ENCODE measurements at regions not wholly inside any gene's neighbourhood (a gene's known extent, or its start where the extent isn't known, plus 50 kb on each side); places are given as distances from the start of the nearest gene placed in this dataset.

DNA sequence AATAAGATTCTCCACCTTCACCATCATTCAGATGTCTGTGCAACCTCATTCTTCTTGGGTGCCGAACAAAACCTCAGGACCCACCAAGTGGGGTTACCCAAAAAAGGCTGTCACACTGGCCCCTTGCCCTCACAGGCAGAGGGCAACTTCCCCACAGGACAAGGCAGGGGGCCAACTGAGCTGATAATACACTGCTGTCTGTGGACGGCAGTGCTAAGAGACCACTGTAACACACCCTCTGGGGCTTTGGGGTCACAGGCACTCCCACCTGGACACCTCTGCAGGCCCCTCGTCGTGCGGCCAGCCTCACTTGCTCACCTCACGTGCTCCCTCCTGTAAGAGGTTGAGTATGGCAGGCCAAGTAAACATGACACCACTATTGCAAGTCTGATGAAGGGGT is 515.8 kb upstream of the COX7C start:
- ChIA-PET POLR2A (ENCODE audit: low non-redundant PET) (no interaction called here), CTCF (no interaction called here)
- DNase-seq (ENCODE audit: low spot score), result no peak
- Histone ChIP-seq H3K27ac (ENCODE audit: low read depth, low read length, poor library complexity, severe bottlenecking) (no peak overlapping the region), H3K27me3 (replicated peaks; ENCODE audit: insufficient read depth, low read depth, low read length, poor library complexity) (no peaks in the 10 kb centered on the region), H3K4me1 (ENCODE audit: insufficient read depth, low read length, poor library complexity, severe bottlenecking) (no peaks in the 10 kb centered on the region), H3K36me3 (ENCODE audit: insufficient read depth, low read length, poor library complexity, severe bottlenecking) (no peaks in the 10 kb centered on the region), H3K4me3 (ENCODE audit: low read depth, low read length, poor library complexity, severe bottlenecking) (no peak overlapping the region), H3K9me3 (ENCODE audit: low read depth, low read length, poor library complexity, severe bottlenecking) (no peaks in the 10 kb centered on the region)
- no peak for TF ChIP-seq EZH2 (IDR thresholded peaks at IDR 0.05; ENCODE audit: borderline replicate concordance, low read depth, low read length, poor library complexity, severe bottlenecking)
- TF ChIP-seq, protein P1, sequence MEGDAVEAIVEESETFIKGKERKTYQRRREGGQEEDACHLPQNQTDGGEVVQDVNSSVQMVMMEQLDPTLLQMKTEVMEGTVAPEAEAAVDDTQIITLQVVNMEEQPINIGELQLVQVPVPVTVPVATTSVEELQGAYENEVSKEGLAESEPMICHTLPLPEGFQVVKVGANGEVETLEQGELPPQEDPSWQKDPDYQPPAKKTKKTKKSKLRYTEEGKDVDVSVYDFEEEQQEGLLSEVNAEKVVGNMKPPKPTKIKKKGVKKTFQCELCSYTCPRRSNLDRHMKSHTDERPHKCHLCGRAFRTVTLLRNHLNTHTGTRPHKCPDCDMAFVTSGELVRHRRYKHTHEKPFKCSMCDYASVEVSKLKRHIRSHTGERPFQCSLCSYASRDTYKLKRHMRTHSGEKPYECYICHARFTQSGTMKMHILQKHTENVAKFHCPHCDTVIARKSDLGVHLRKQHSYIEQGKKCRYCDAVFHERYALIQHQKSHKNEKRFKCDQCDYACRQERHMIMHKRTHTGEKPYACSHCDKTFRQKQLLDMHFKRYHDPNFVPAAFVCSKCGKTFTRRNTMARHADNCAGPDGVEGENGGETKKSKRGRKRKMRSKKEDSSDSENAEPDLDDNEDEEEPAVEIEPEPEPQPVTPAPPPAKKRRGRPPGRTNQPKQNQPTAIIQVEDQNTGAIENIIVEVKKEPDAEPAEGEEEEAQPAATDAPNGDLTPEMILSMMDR (conservative IDR thresholded peaks at IDR 0.05; ENCODE audit: low read depth, low read length), result no peak
- intact Hi-C loops (cut with micrococcal nuclease; ENCODE audit: unreplicated experiment), result no loop called here
- BruUV-seq (replicated peaks), result no TSS peak

DNA sequence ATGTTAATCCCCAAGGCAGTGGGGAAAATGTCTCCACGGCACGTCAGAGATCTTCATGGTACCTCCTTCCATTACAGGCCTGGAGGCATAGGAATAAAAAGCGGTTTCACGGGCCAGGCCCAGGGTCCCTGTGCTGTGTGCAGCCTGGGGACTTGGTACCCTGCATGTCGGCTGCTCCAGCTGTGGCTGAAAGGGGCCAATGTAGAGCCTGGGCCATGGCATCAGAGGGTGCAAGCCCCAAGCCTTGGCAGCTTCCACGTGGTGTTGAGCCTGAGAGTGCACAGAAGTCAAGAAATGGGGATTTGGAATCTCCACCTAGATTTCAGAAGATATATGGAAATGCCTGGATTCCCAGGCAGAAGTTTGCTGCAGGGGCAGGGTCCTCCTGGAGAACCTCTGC is 508.9 kb upstream of the COX7C start:
- BruUV-seq (replicated peaks), result no TSS peak
- no peak for TF ChIP-seq EZH2 (IDR thresholded peaks at IDR 0.05; ENCODE audit: borderline replicate concordance, low read depth, low read length, poor library complexity, severe bottlenecking)
- TF ChIP-seq, protein P1 (conservative IDR thresholded peaks at IDR 0.05; ENCODE audit: low read depth, low read length), result no peak
- intact Hi-C loops (cut with micrococcal nuclease; ENCODE audit: unreplicated experiment), result no loop called here
- Histone ChIP-seq H3K36me3 (ENCODE audit: insufficient read depth, low read length, poor library complexity, severe bottlenecking) (no peaks in the 10 kb centered on the region), H3K27ac (ENCODE audit: low read depth, low read length, poor library complexity, severe bottlenecking) (no peak overlapping the region), H3K9me3 (ENCODE audit: low read depth, low read length, poor library complexity, severe bottlenecking) (no peaks in the 10 kb centered on the region), H3K4me3 (ENCODE audit: low read depth, low read length, poor library complexity, severe bottlenecking) (no peak overlapping the region), H3K27me3 (replicated peaks; ENCODE audit: insufficient read depth, low read depth, low read length, poor library complexity) (no peaks in the 10 kb centered on the region), H3K4me1 (ENCODE audit: insufficient read depth, low read length, poor library complexity, severe bottlenecking) (no peaks in the 10 kb centered on the region)
- POLR2A ChIA-PET (ENCODE audit: low non-redundant PET), result no interaction called here
- no peak for DNase-seq (ENCODE audit: low spot score)
- CTCF ChIA-PET, result no interaction called here

DNA sequence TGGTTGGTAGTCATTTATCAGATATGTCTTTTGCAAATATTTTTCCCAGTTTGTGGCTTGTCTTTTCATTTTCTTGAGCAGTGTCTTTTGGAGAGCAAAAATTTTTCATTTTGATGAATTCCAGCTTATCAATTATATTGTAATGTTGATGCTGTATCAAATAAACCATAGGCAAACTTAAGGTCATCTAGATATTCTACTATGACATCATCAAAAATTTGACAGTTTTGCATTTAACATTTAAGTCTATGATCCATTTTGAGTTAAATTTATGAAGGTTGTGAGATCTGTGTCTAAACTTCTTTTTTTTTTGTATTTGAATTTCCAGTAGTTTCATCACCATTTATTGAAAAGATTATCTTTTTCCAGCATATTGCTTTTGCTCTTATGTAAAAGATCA is 505.5 kb upstream of the COX7C start:
- no peaks in the 10 kb centered on the region for H3K36me3 ChIP-seq (ENCODE audit: insufficient read depth, low read length, poor library complexity, severe bottlenecking)
- no peaks in the 10 kb centered on the region for H3K9me3 ChIP-seq (ENCODE audit: low read depth, low read length, poor library complexity, severe bottlenecking)
- H3K27ac ChIP-seq (ENCODE audit: low read depth, low read length, poor library complexity, severe bottlenecking), result no peak overlapping the region
- POLR2A ChIA-PET (ENCODE audit: low non-redundant PET), result no interaction called here
- H3K27me3 ChIP-seq (replicated peaks; ENCODE audit: insufficient read depth, low read depth, low read length, poor library complexity), result no peaks in the 10 kb centered on the region
- intact Hi-C loops (cut with micrococcal nuclease; ENCODE audit: unreplicated experiment), result no loop called here
- H3K4me3 ChIP-seq (ENCODE audit: low read depth, low read length, poor library complexity, severe bottlenecking), result no peak overlapping the region
- BruUV-seq (replicated peaks), result no TSS peak
- CTCF ChIA-PET, result no interaction called here
- no peaks in the 10 kb centered on the region for H3K4me1 ChIP-seq (ENCODE audit: insufficient read depth, low read length, poor library complexity, severe bottlenecking)
- DNase-seq (ENCODE audit: low spot score), result no peak
- TF ChIP-seq, protein P1 (conservative IDR thresholded peaks at IDR 0.05; ENCODE audit: low read depth, low read length), result no peak
- no peak for TF ChIP-seq EZH2 (IDR thresholded peaks at IDR 0.05; ENCODE audit: borderline replicate concordance, low read depth, low read length, poor library complexity, severe bottlenecking)

Measured in A673 (cell line).